Ishikawa (cell line): ENCODE measurements at regions not wholly inside any gene's neighbourhood (a gene's known extent, or its start where the extent isn't known, plus 50 kb on each side); places are given as distances from the start of the nearest gene placed in this dataset.

Source experiments
- CEBPB ChIP-seq: IDR thresholded peaks from 2 replicates; pipeline ENCODE4 v1.6.1; 2012
- CREB1 ChIP-seq: IDR thresholded peaks from 2 replicates; pipeline ENCODE4 v1.6.1; 2012; ENCODE audit warnings: low read depth
- EGR1 ChIP-seq: IDR thresholded peaks from 2 replicates; pipeline ENCODE4 v1.6.1; 2012
- EP300 ChIP-seq: IDR thresholded peaks from 2 replicates; pipeline ENCODE4 v1.6.1; 2012; ENCODE audit warnings: borderline replicate concordance
- FOXM1 ChIP-seq: IDR thresholded peaks from 2 replicates; pipeline ENCODE4 v1.6.1; 2012; ENCODE audit warnings: low read depth, borderline replicate concordance
- MAX ChIP-seq: IDR thresholded peaks from 2 replicates; pipeline ENCODE4 v1.6.1; 2012
- NFIC ChIP-seq: IDR thresholded peaks from 2 replicates; pipeline ENCODE4 v1.6.1; 2012
- RAD21 ChIP-seq: IDR thresholded peaks from 2 replicates; pipeline ENCODE4 v1.6.1; 2012; ENCODE audit warnings: low read depth
- REST ChIP-seq: IDR thresholded peaks from 2 replicates; pipeline ENCODE4 v1.6.1; 2012; ENCODE audit warnings: low read depth, mild to moderate bottlenecking
- TAF1 ChIP-seq: IDR thresholded peaks from 2 replicates; pipeline ENCODE4 v1.6.1; 2012; ENCODE audit warnings: low read depth, mild to moderate bottlenecking
- TCF12 ChIP-seq: IDR thresholded peaks from 2 replicates; pipeline ENCODE4 v1.6.1; 2012; ENCODE audit warnings: low read depth
- TEAD4 ChIP-seq: IDR thresholded peaks from 2 replicates; pipeline ENCODE4 v1.6.1; 2012
- USF1 ChIP-seq: IDR thresholded peaks from 2 replicates; pipeline ENCODE4 v1.6.1; 2012
- YY1 ChIP-seq: IDR thresholded peaks from 2 replicates; pipeline ENCODE4 v1.6.1; 2012; ENCODE audit warnings: low read depth
- ZBTB7A ChIP-seq: IDR thresholded peaks from 2 replicates; pipeline ENCODE4 v1.6.1; 2012; ENCODE audit warnings: low read depth

- TF ChIP-seq TCF12 = no peak
- no peak for TF ChIP-seq TEAD4
- TF ChIP-seq FOXM1 = no peak
- no peak for TF ChIP-seq TAF1
- TF ChIP-seq ZBTB7A = no peak
- TF ChIP-seq CREB1 = no peak
- TF ChIP-seq MAX = no peak
- no peak for TF ChIP-seq YY1
- TF ChIP-seq CEBPB = no peak
- TF ChIP-seq USF1 = no peak
- no peak for TF ChIP-seq EP300
- TF ChIP-seq EGR1 = no peak
- no peak for TF ChIP-seq REST
- no peak for TF ChIP-seq RAD21
- TF ChIP-seq NFIC = no peak
Observed at GRCh38 chr11:128334311-128335044, 252.9 kb downstream of the ETS1 start.

- TF ChIP-seq TEAD4 = no peak
- no peak for TF ChIP-seq EGR1
- no peak for TF ChIP-seq CREB1
- no peak for TF ChIP-seq RAD21
- TF ChIP-seq EP300 = no peak
- TF ChIP-seq TCF12 = no peak
- no peak for TF ChIP-seq REST
- no peak for TF ChIP-seq ZBTB7A
- no peak for TF ChIP-seq MAX
- TF ChIP-seq YY1 = no peak
- no peak for TF ChIP-seq TAF1
Observed at GRCh38 chr11:128331317-128331716, 256.0 kb downstream of the ETS1 start.

GRCh38 chr11:128330203-128330602 lies 257.2 kb downstream of the ETS1 start:
- TF ChIP-seq EP300 (no peak), TAF1 (no peak), REST (no peak), YY1 (no peak), USF1 (no peak), CEBPB (no peak), RAD21 (no peak), MAX (no peak), NFIC (no peak), TEAD4 (no peak), CREB1 (no peak), EGR1 (no peak), ZBTB7A (no peak), FOXM1 (no peak), TCF12 (no peak)

GRCh38 chr11:128328955-128329551 lies 258.3 kb downstream of the ETS1 start:
- no peak for TF ChIP-seq ZBTB7A
- TF ChIP-seq CREB1 = no peak
- TF ChIP-seq EP300 = no peak
- TF ChIP-seq TAF1 = no peak
- TF ChIP-seq EGR1 = no peak
- no peak for TF ChIP-seq TEAD4
- TF ChIP-seq RAD21 = no peak
- TF ChIP-seq REST = no peak
- no peak for TF ChIP-seq FOXM1
- no peak for TF ChIP-seq NFIC
- no peak for TF ChIP-seq CEBPB
- TF ChIP-seq MAX = no peak
- TF ChIP-seq USF1 = no peak
- no peak for TF ChIP-seq TCF12
